Parathyroid adenoma (tissue), 2 donors: ENCODE measurements at regions not wholly inside any gene's neighbourhood (a gene's known extent, or its start where the extent isn't known, plus 50 kb on each side); places are given as distances from the start of the nearest gene placed in this dataset.

ENCODE experiments used
- H2AFZ ChIP-seq: fragments of 300-600 bp; sonication (generic); one replicate; pipeline ENCODE4 v1.7.0; 2017; ENCODE audit warnings: antibody characterized with exemption, mild to moderate bottlenecking
- H3K27ac ChIP-seq: fragments of 300-600 bp; sonication (generic); one replicate; pipeline ENCODE4 v1.7.0; 2017
- H3K27me3 ChIP-seq: fragments of 300-600 bp; sonication (generic); one replicate; pipeline ENCODE4 v1.7.0; 2017; ENCODE audit warnings: low read length; ENCODE audit not compliant: control insufficient read depth, insufficient read depth
- H3K36me3 ChIP-seq: fragments of 300-600 bp; sonication (generic); one replicate; pipeline ENCODE4 v1.7.0; 2017; ENCODE audit warnings: low read length; ENCODE audit not compliant: control insufficient read depth, insufficient read depth
- H3K4me1 ChIP-seq: fragments of 300-600 bp; sonication (generic); one replicate; pipeline ENCODE4 v1.7.0; 2017; ENCODE audit warnings: control low read depth
- H3K4me2 ChIP-seq: fragments of 300-600 bp; sonication (generic); one replicate; pipeline ENCODE4 v1.7.0; 2017; ENCODE audit warnings: low read length
- H3K4me3 ChIP-seq: fragments of 300-600 bp; sonication (generic); one replicate; pipeline ENCODE4 v1.7.0; 2017; ENCODE audit warnings: low read depth, low read length
- H3K79me2 ChIP-seq: fragments of 300-600 bp; sonication (generic); one replicate; pipeline ENCODE4 v1.7.0; 2017; ENCODE audit warnings: control low read depth
- H3K9ac ChIP-seq: fragments of 300-600 bp; sonication (generic); one replicate; pipeline ENCODE4 v1.7.0; 2017; ENCODE audit warnings: mild to moderate bottlenecking
- H3K9me3 ChIP-seq: fragments of 300-600 bp; sonication (generic); one replicate; pipeline ENCODE4 v1.7.0; 2017; ENCODE audit warnings: low read length; ENCODE audit not compliant: control insufficient read depth
- TF ChIP-seq, protein P1 (sequence below): fragments of 300-600 bp; sonication (generic); IDR thresholded peaks from one replicate; pipeline ENCODE4 v1.7.0; 2017; ENCODE audit warnings: antibody characterized with exemption, mild to moderate bottlenecking
- donor health status: primary hyperparathyroidism.

GRCh38 chr10:6348096-6348874, 145.6 kb downstream of the PFKFB3 start:
- H3K36me3 ChIP-seq = no peaks in the 10 kb centered on the region
- TF ChIP-seq, protein P1, sequence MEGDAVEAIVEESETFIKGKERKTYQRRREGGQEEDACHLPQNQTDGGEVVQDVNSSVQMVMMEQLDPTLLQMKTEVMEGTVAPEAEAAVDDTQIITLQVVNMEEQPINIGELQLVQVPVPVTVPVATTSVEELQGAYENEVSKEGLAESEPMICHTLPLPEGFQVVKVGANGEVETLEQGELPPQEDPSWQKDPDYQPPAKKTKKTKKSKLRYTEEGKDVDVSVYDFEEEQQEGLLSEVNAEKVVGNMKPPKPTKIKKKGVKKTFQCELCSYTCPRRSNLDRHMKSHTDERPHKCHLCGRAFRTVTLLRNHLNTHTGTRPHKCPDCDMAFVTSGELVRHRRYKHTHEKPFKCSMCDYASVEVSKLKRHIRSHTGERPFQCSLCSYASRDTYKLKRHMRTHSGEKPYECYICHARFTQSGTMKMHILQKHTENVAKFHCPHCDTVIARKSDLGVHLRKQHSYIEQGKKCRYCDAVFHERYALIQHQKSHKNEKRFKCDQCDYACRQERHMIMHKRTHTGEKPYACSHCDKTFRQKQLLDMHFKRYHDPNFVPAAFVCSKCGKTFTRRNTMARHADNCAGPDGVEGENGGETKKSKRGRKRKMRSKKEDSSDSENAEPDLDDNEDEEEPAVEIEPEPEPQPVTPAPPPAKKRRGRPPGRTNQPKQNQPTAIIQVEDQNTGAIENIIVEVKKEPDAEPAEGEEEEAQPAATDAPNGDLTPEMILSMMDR = no peak
- peaks cover 5% of the 10 kb centered on the region for H3K4me1 ChIP-seq
- peak overlapping the region; percentile 27 for H3K27ac ChIP-seq
- H2AFZ ChIP-seq = no peak overlapping the region
- peak overlapping the region; percentile 42 for H3K4me2 ChIP-seq
- H3K79me2 ChIP-seq = no peaks in the 10 kb centered on the region
- no peaks in the 10 kb centered on the region for H3K27me3 ChIP-seq
- H3K9me3 ChIP-seq = no peaks in the 10 kb centered on the region
- H3K4me3 ChIP-seq = peak overlapping the region; percentile 13
- no peak overlapping the region for H3K9ac ChIP-seq

DNA sequence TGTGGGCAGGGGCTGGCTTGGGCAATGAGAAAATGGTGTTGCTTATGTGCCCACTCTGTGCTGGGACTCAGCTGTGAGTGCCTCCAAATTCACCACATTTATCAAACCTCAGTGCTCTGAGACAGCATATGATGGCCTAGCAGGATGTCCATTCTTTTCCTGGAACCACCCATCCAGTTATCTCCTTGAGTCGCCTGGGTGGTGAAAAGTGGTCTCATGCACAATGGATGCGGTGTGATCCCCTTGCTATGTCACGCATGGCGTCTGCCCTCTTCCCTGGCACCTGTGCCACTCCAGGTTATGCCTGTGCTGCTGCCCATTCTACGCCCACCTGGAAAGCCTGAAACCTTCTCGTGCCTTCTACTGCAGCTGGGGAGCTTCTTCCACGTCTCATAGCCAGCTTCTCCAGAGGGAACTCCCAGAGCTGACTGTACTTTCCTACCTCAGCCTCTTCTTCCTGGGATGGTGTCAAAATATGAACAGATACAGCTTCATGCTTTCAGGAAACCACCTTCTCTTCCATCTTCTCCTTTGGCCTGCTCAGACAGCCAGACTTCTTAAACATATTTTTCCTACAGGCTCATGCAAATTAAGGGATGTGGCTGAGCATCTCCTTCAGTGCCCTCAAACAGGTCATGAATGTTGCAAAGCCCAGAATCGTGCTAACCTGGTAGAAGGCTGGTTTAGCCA, 147.3 kb downstream of the PFKFB3 start:
- Histone ChIP-seq H2AFZ (no peak overlapping the region), H3K27me3 (no peaks in the 10 kb centered on the region), H3K9me3 (no peaks in the 10 kb centered on the region), H3K9ac (no peak overlapping the region), H3K27ac (no peak overlapping the region), H3K4me2 (no peak overlapping the region), H3K79me2 (no peaks in the 10 kb centered on the region), H3K4me3 (no peak overlapping the region), H3K36me3 (no peaks in the 10 kb centered on the region), H3K4me1 (peaks cover 5% of the 10 kb centered on the region)
- TF ChIP-seq, protein P1 = no peak

GRCh38 chr10:6350609-6351008, 147.9 kb downstream of the PFKFB3 start:
- H3K4me1 ChIP-seq = peaks cover 5% of the 10 kb centered on the region
- no peaks in the 10 kb centered on the region for H3K9me3 ChIP-seq
- no peaks in the 10 kb centered on the region for H3K27me3 ChIP-seq

DNA sequence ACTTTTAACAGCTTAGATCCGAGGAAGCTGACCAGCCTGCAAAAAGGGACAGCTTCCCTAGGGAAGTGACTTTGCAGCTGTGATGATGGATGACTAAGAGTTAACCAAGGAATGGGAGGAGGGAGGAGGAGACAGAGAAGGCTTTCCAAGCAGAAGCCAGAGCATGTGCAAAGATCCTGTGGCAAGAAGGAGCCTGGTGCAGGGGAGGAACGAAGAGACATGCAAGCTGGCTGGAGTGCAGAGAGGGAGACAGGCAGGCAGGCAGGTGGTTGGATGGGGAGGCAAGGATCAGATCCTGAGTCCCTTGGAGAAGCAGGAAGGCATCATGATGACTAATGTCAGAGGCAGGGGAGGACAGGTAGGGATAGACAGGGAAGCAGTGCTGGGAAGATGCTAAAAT, 148.8 kb downstream of the PFKFB3 start:
- H3K4me1 ChIP-seq = peaks cover 5% of the 10 kb centered on the region
- H3K79me2 ChIP-seq = no peaks in the 10 kb centered on the region
- no peaks in the 10 kb centered on the region for H3K36me3 ChIP-seq
- no peaks in the 10 kb centered on the region for H3K27me3 ChIP-seq
- no peak overlapping the region for H3K4me3 ChIP-seq
- no peak overlapping the region for H2AFZ ChIP-seq
- H3K4me2 ChIP-seq = no peak overlapping the region
- TF ChIP-seq, protein P1 = no peak
- no peak overlapping the region for H3K9ac ChIP-seq
- H3K27ac ChIP-seq = no peak overlapping the region
- no peaks in the 10 kb centered on the region for H3K9me3 ChIP-seq

More at GRCh38 chr10:6350609-6351008, 147.9 kb downstream of the PFKFB3 start:
- no peaks in the 10 kb centered on the region for H3K79me2 ChIP-seq
- no peak overlapping the region for H3K4me2 ChIP-seq
- H3K27ac ChIP-seq = no peak overlapping the region
- H2AFZ ChIP-seq = no peak overlapping the region
- H3K36me3 ChIP-seq = no peaks in the 10 kb centered on the region
- H3K4me3 ChIP-seq = no peak overlapping the region
- TF ChIP-seq, protein P1 = no peak
- H3K9ac ChIP-seq = no peak overlapping the region
